Endothelial cell of umbilical vein (primary cell): ENCODE measurements at regions not wholly inside any gene's neighbourhood (a gene's known extent, or its start where the extent isn't known, plus 50 kb on each side); places are given as distances from the start of the nearest gene placed in this dataset.

Experiments used
- CTCF ChIP-seq, 2 donors: IDR thresholded peaks; 1 replicate in 1 of 2; 2 replicates in 1 of 2; pipeline ENCODE4 v1.5.1; 2011; ENCODE audit warnings: low read length in 2 of 2, mild to moderate bottlenecking in 2 of 2, moderate library complexity in 2 of 2, control low read depth in 1 of 2, inconsistent platforms in 1 of 2, low read depth in 1 of 2; ENCODE audit not compliant: insufficient read depth in 1 of 2; ENCODE audit errors: extremely low read depth in 1 of 2
- EZH2 ChIP-seq: IDR thresholded peaks from 2 replicates; pipeline ENCODE4 v1.6.1; 2012; ENCODE audit warnings: borderline replicate concordance, low read depth, mild to moderate bottlenecking, moderate library complexity, low read length, inconsistent platforms; ENCODE audit not compliant: severe bottlenecking
- FOS ChIP-seq: IDR thresholded peaks from 2 replicates; pipeline ENCODE4 v1.6.1; 2011; ENCODE audit warnings: mild to moderate bottlenecking, low read length, moderate library complexity, borderline replicate concordance; ENCODE audit not compliant: insufficient read depth
- GATA2 ChIP-seq: IDR thresholded peaks from 2 replicates; pipeline ENCODE4 v1.7.0; 2011; ENCODE audit warnings: low read depth, mild to moderate bottlenecking, moderate library complexity, mixed read lengths, low read length; ENCODE audit not compliant: insufficient read length, insufficient read depth
- JUN ChIP-seq: IDR thresholded peaks from 2 replicates; pipeline ENCODE4 v1.6.1; 2011; ENCODE audit warnings: borderline replicate concordance, low read depth; ENCODE audit not compliant: insufficient read length, insufficient read depth
- MAX ChIP-seq: IDR thresholded peaks from 2 replicates; pipeline ENCODE4 v1.6.1; 2011; ENCODE audit not compliant: insufficient read depth, insufficient read length
- MYC ChIP-seq: IDR thresholded peaks from one replicate; pipeline ENCODE4 v1.6.1; 2011; ENCODE audit warnings: mild to moderate bottlenecking, low read depth, low read length
- POLR2A ChIP-seq: IDR thresholded peaks from 2 replicates; pipeline ENCODE4 v1.6.1; 2012; ENCODE audit warnings: low read depth, mild to moderate bottlenecking, control low read depth, low read length
- POLR2AphosphoS5 ChIP-seq: IDR thresholded peaks from 2 replicates; pipeline ENCODE4 v1.6.1; 2012; ENCODE audit warnings: low read depth, mild to moderate bottlenecking, control low read depth, low read length, moderate library complexity; ENCODE audit not compliant: insufficient read depth

GRCh38 chrX:95218976-95219375, 1465.7 kb upstream of the DIAPH2 start:
- TF ChIP-seq CTCF (IDR thresholded peaks at IDR 0.05; ENCODE audit: extremely low read depth in 1 of 2, insufficient read depth in 1 of 2, low read depth in 1 of 2, low read length in 2 of 2) (no peak), POLR2A (no peak), MAX (no peak), POLR2AphosphoS5 (no peak), MYC (no peak), JUN (no peak), EZH2 (no peak), GATA2 (no peak), FOS (no peak)
